ENCODE measurements at regions not wholly inside any gene's neighbourhood (a gene's known extent, or its start where the extent isn't known, plus 50 kb on each side); places are given as distances from the start of the nearest gene placed in this dataset.

- DNase-seq: no peak
Measured at GRCh38 chr3:66751842-66752241, 246.3 kb upstream of the KBTBD8 start.

- DNase-seq: no peak
Measured at GRCh38 chr3:66753670-66754069, 244.4 kb upstream of the KBTBD8 start.

- DNase-seq: no peak
Measured at GRCh38 chr3:66754613-66755012, 243.5 kb upstream of the KBTBD8 start.

- no peak for DNase-seq
Measured at GRCh38 chr3:66755924-66756323, 242.2 kb upstream of the KBTBD8 start.

- no peak for DNase-seq
Measured at GRCh38 chr3:66756468-66757036, 241.6 kb upstream of the KBTBD8 start.

GRCh38 chr3:66761093-66761780, 236.9 kb upstream of the KBTBD8 start:
- DNase-seq: no peak

- no peak for DNase-seq
Measured at GRCh38 chr3:66762916-66763693, 235.0 kb upstream of the KBTBD8 start.

GRCh38 chr3:66778107-66778506, 220.0 kb upstream of the KBTBD8 start:
- no peak for DNase-seq

- no peak for DNase-seq
Measured at GRCh38 chr3:66778777-66779176, 219.3 kb upstream of the KBTBD8 start.

- no peak for DNase-seq
Measured at GRCh38 chr3:66785191-66785909, 212.8 kb upstream of the KBTBD8 start.

GRCh38 chr3:66789580-66790237, 208.4 kb upstream of the KBTBD8 start:
- no peak for DNase-seq

- no peak for DNase-seq
Measured at GRCh38 chr3:66792086-66792485, 206.0 kb upstream of the KBTBD8 start.

GRCh38 chr3:66795365-66795764, 202.7 kb upstream of the KBTBD8 start:
- no peak for DNase-seq

- DNase-seq: no peak
Measured at GRCh38 chr3:66796343-66796742, 201.8 kb upstream of the KBTBD8 start.

- DNase-seq: no peak
Measured at GRCh38 chr3:66797889-66798560, 200.1 kb upstream of the KBTBD8 start.

- DNase-seq: no peak
Measured at GRCh38 chr3:66800941-66801545, 197.1 kb upstream of the KBTBD8 start.

- DNase-seq: no peak
Measured at GRCh38 chr3:66803206-66803605, 194.9 kb upstream of the KBTBD8 start.

- no peak for DNase-seq
Measured at GRCh38 chr3:66803721-66804695, 194.1 kb upstream of the KBTBD8 start.

GRCh38 chr3:66808891-66809594, 189.1 kb upstream of the KBTBD8 start:
- DNase-seq: no peak

GRCh38 chr3:66809595-66809958, 188.5 kb upstream of the KBTBD8 start:
- DNase-seq: no peak

Data from 8988T (cell line).